Aorta (tissue), 5 donors: ENCODE measurements at regions not wholly inside any gene's neighbourhood (a gene's known extent, or its start where the extent isn't known, plus 50 kb on each side); places are given as distances from the start of the nearest gene placed in this dataset.

Experiments
- ATAC-seq: fragments of 200-7000 bp; cut with Tn5 transposase; one replicate; pipeline ENCODE4 v1.9.1; 2022; ENCODE audit warnings: moderate library complexity; ENCODE audit not compliant: low FRiP score
- DNase-seq, 2 donors: peaks; one replicate each; pipeline ENCODE4 v3.0.0-alpha.2; 2020
- H3K27ac ChIP-seq, 2 donors: one replicate each; pipeline ENCODE4 v1.5.1; 2013; ENCODE audit warnings: low read length in 2 of 2, mild to moderate bottlenecking in 2 of 2, moderate library complexity in 2 of 2, control low read depth in 1 of 2, inconsistent platforms in 1 of 2, low read depth in 1 of 2
- H3K27me3 ChIP-seq, 2 donors: one replicate each; pipeline ENCODE4 v1.6.1; 2013; ENCODE audit warnings: control low read depth in 1 of 2, low read length in 1 of 2, mild to moderate bottlenecking in 1 of 2, moderate library complexity in 1 of 2; ENCODE audit not compliant: insufficient read depth in 2 of 2, control insufficient read depth in 1 of 2
- H3K36me3 ChIP-seq, 2 donors: one replicate each; pipeline ENCODE4 v1.6.1; 2013; ENCODE audit warnings: control low read depth in 1 of 2, low read length in 1 of 2, mild to moderate bottlenecking in 1 of 2; ENCODE audit not compliant: insufficient read depth in 2 of 2, control insufficient read depth in 1 of 2
- H3K4me1 ChIP-seq, 2 donors: one replicate each; pipeline ENCODE4 v1.6.1; 2013; ENCODE audit warnings: low read length in 2 of 2, control low read depth in 1 of 2, mild to moderate bottlenecking in 1 of 2, moderate library complexity in 1 of 2; ENCODE audit not compliant: insufficient read depth in 2 of 2, control insufficient read depth in 1 of 2
- H3K4me3 ChIP-seq, 2 donors: one replicate each; pipeline ENCODE4 v1.5.1; 2013; ENCODE audit warnings: low read length in 2 of 2, control low read depth in 1 of 2, mild to moderate bottlenecking in 1 of 2
- H3K9me3 ChIP-seq: one replicate; pipeline ENCODE4 v1.6.1; 2013; ENCODE audit warnings: mild to moderate bottlenecking, low read length; ENCODE audit not compliant: control insufficient read depth
- WGBS, 2 donors: extraction: QIAGEN DNeasy Blood & Tissue Kit; methylation state at CpG; one replicate each; pipeline ENCODE4 v1.1.7; 2013; 5-methylcytosine and 5-hydroxymethylcytosine counted together
- intact Hi-C, 2 donors: fragments of 100-400 bp; cut with DNase I; formaldehyde crosslinking; loops; one replicate each; pipeline versions ENCODE4 v1.14.2 to v1.15.0; 2022
- donor health status: healthy with polysubstance abuse.
- donor health status: Bipolar disorder and iron deficiency.
- donor health status: DM: no; HTN: no; CAD: no.
- donor health status: DM: no; HTN: no; CAD: no.
- donor health status: DM: yes; HTN: yes; CAD: no.

GRCh38 chr10:28850784-28851183 is 173.5 kb downstream of the BAMBI start:
- Histone ChIP-seq H3K27me3 (no peaks in the 10 kb centered on the region), H3K4me3 (no peak overlapping the region), H3K27ac (no peak overlapping the region), H3K4me1 (peaks cover 0 to 3% of the 10 kb centered on the region in 2 donors), H3K36me3 (no peaks in the 10 kb centered on the region), H3K9me3 (no peaks in the 10 kb centered on the region)
- intact Hi-C loops = no loop called here
- ATAC-seq (no peak), DNase-seq (no peak)
- WGBS, 2 donors = 93 to 95% methylated on average over 6 of the region's 6 CpGs

- H3K27me3 ChIP-seq = no peaks in the 10 kb centered on the region
- peaks cover 0 to 3% of the 10 kb centered on the region in 2 donors for H3K4me1 ChIP-seq
- DNase-seq (peak in 1 of 2 donors; percentile 49), ATAC-seq (no peak)
- intact Hi-C loops = no loop called here
- H3K9me3 ChIP-seq = no peaks in the 10 kb centered on the region
- H3K4me3 ChIP-seq = no peak overlapping the region
- H3K36me3 ChIP-seq = no peaks in the 10 kb centered on the region
- WGBS, 2 donors = 21 to 24% methylated on average over 5 of the region's 5 CpGs
- H3K27ac ChIP-seq = no peak overlapping the region
Measured at GRCh38 chr10:28853195-28853594, 175.9 kb downstream of the BAMBI start.

GRCh38 chr10:28857164-28857563 is 179.8 kb downstream of the BAMBI start:
- Histone ChIP-seq H3K27ac (no peak overlapping the region), H3K27me3 (no peaks in the 10 kb centered on the region), H3K4me3 (no peak overlapping the region), H3K9me3 (no peaks in the 10 kb centered on the region), H3K4me1 (peaks cover 2 to 3% of the 10 kb centered on the region in 2 donors), H3K36me3 (no peaks in the 10 kb centered on the region)
- no peak for DNase-seq
- intact Hi-C loops = no loop called here
- WGBS, 2 donors = 95 to 97% methylated on average over 2 of the region's 2 CpGs
- no peak for ATAC-seq

GRCh38 chr10:28858646-28859045 is 181.3 kb downstream of the BAMBI start:
- H3K27me3 ChIP-seq = no peaks in the 10 kb centered on the region
- intact Hi-C loops = no loop called here
- H3K4me3 ChIP-seq = no peak overlapping the region
- no peak for ATAC-seq
- H3K9me3 ChIP-seq = no peaks in the 10 kb centered on the region
- 92 to 97% methylated on average over 2 of the region's 2 CpGs for WGBS, 2 donors
- H3K4me1 ChIP-seq = peaks cover 0 to 2% of the 10 kb centered on the region in 2 donors
- no peaks in the 10 kb centered on the region for H3K36me3 ChIP-seq
- no peak for DNase-seq
- no peak overlapping the region for H3K27ac ChIP-seq

- Histone ChIP-seq H3K9me3 (no peaks in the 10 kb centered on the region), H3K36me3 (no peaks in the 10 kb centered on the region), H3K4me1 (peaks cover 0 to 2% of the 10 kb centered on the region in 2 donors), H3K4me3 (no peak overlapping the region), H3K27ac (no peak overlapping the region), H3K27me3 (no peaks in the 10 kb centered on the region)
- 17 to 25% methylated on average over 5 of the region's 5 CpGs for WGBS, 2 donors
- ATAC-seq (no peak), DNase-seq (no peak)
- intact Hi-C loops = no loop called here
Measured at GRCh38 chr10:28859791-28860190, 182.5 kb downstream of the BAMBI start.

GRCh38 chr10:28862219-28862618 is 184.9 kb downstream of the BAMBI start:
- peaks cover 0 to 2% of the 10 kb centered on the region in 2 donors for H3K4me1 ChIP-seq
- H3K9me3 ChIP-seq = no peaks in the 10 kb centered on the region
- H3K36me3 ChIP-seq = no peaks in the 10 kb centered on the region
- no peak for DNase-seq
- no peak overlapping the region for H3K4me3 ChIP-seq
- no peaks in the 10 kb centered on the region for H3K27me3 ChIP-seq
- 93 to 96% methylated on average over 2 of the region's 2 CpGs for WGBS, 2 donors
- H3K27ac ChIP-seq = no peak overlapping the region
- ATAC-seq = no peak
- intact Hi-C loops = no loop called here

- no peak for DNase-seq
- no peak for ATAC-seq
- Histone ChIP-seq H3K27me3 (no peaks in the 10 kb centered on the region), H3K4me1 (no peaks in the 10 kb centered on the region), H3K4me3 (no peak overlapping the region), H3K27ac (no peak overlapping the region), H3K9me3 (no peaks in the 10 kb centered on the region), H3K36me3 (no peaks in the 10 kb centered on the region)
- 76 to 77% methylated on average over 5 of the region's 5 CpGs for WGBS, 2 donors
- intact Hi-C loops = no loop called here
Measured at GRCh38 chr10:28869606-28870201, 192.4 kb downstream of the BAMBI start.

- H3K27ac ChIP-seq = no peak overlapping the region
- 88% methylated on average over 4 of the region's 4 CpGs for WGBS, 2 donors
- H3K9me3 ChIP-seq = no peaks in the 10 kb centered on the region
- no peak overlapping the region for H3K4me3 ChIP-seq
- intact Hi-C loops = no loop called here
- no peaks in the 10 kb centered on the region for H3K4me1 ChIP-seq
- ATAC-seq (no peak), DNase-seq (no peak)
- H3K36me3 ChIP-seq = no peaks in the 10 kb centered on the region
- no peaks in the 10 kb centered on the region for H3K27me3 ChIP-seq
Measured at GRCh38 chr10:28871665-28872064, 194.3 kb downstream of the BAMBI start.

GRCh38 chr10:28872587-28873165 is 195.4 kb downstream of the BAMBI start:
- H3K36me3 ChIP-seq = no peaks in the 10 kb centered on the region
- 93 to 96% methylated on average over 5 of the region's 5 CpGs for WGBS, 2 donors
- no peaks in the 10 kb centered on the region for H3K4me1 ChIP-seq
- H3K27me3 ChIP-seq = no peaks in the 10 kb centered on the region
- H3K4me3 ChIP-seq = no peak overlapping the region
- no peak for DNase-seq
- intact Hi-C loops = no loop called here
- no peak overlapping the region for H3K27ac ChIP-seq
- no peak for ATAC-seq
- no peaks in the 10 kb centered on the region for H3K9me3 ChIP-seq
